GM12872 (cell line): ENCODE measurements at regions not wholly inside any gene's neighbourhood (a gene's known extent, or its start where the extent isn't known, plus 50 kb on each side); places are given as distances from the start of the nearest gene placed in this dataset.

Experiments used
- CTCF ChIP-seq: IDR thresholded peaks from 3 replicates; pipeline ENCODE4 v1.5.1; 2011; ENCODE audit warnings: low read depth, mild to moderate bottlenecking, low read length, moderate library complexity; ENCODE audit not compliant: insufficient read depth

GRCh38 chr1:73576083-73576482 lies 621.9 kb downstream of the LRRIQ3 start:
- TF ChIP-seq CTCF, result no peak

- no peak for TF ChIP-seq CTCF
Measured at GRCh38 chr1:73564294-73564693, 633.7 kb downstream of the LRRIQ3 start.

DNA sequence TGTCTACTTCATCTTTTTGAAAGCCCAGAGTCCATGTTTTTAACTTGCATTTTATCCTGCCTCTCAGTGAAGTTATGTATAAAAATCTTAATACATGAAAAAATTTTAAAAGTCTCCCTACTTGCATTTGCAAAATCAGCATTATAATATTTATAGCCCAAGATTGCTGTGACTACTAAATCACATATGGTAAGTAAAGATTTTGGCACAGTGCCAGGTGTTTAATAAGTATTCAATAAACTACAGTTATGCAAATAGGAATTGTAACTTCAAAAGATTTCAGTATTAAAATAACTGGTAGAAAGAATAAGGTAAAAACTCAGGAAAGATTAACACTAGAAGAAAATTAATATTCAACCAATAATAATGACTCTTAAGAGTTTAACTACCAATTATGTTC lies 641.7 kb downstream of the LRRIQ3 start:
- no peak for TF ChIP-seq CTCF

GRCh38 chr1:73537400-73537799 lies 660.6 kb downstream of the LRRIQ3 start:
- no peak for TF ChIP-seq CTCF

- no peak for TF ChIP-seq CTCF
Measured at GRCh38 chr1:73517603-73518191, 680.3 kb downstream of the LRRIQ3 start.

DNA sequence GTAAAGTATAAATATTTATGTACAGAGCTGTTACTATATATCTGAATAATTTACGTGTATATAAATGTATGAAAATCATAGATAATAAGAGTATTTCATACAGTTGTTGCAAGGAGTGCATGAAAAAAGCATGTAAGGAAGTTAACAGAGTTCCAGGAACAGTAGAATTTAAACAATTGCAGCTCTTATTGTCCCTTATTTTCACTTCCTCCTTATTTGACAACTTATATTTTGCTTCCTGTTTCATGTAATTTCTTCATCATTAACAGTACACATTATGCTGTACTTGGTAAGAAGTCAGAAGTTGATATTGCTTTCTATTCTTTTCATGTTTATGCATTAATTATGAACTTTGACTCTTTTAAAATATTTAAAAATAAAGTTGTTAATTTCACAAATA lies 681.5 kb downstream of the LRRIQ3 start:
- no peak for TF ChIP-seq CTCF

GRCh38 chr1:73511038-73511437 lies 686.9 kb downstream of the LRRIQ3 start:
- TF ChIP-seq CTCF, result no peak
